GM12878 (cell line): ENCODE measurements at regions not wholly inside any gene's neighbourhood (a gene's known extent, or its start where the extent isn't known, plus 50 kb on each side); places are given as distances from the start of the nearest gene placed in this dataset.

ENCODE experiments used
- EP300 ChIP-seq, 2 experiments: fragments of 150-350 bp in 1 of 2; IDR thresholded peaks; 2 replicates each; pipeline ENCODE4 v1.6.1; 2011 to 2012; ENCODE audit warnings: low read depth in 2 of 2, low read length in 2 of 2, borderline replicate concordance in 1 of 2, improper control_type of control experiment in 1 of 2, inconsistent platforms in 1 of 2; ENCODE audit not compliant: control insufficient read depth in 1 of 2
- ESRRA ChIP-seq: IDR thresholded peaks from 2 replicates; pipeline ENCODE4 v1.6.1; 2012; ENCODE audit warnings: mild to moderate bottlenecking, low read length, improper control_type of control experiment
- EZH2 ChIP-seq: IDR thresholded peaks from 2 replicates; pipeline ENCODE4 v1.6.1; 2012; ENCODE audit warnings: low read depth, mild to moderate bottlenecking, control low read depth, inconsistent platforms, low read length, borderline replicate concordance; ENCODE audit not compliant: control insufficient read depth
- JUNB ChIP-seq: IDR thresholded peaks from 2 replicates; pipeline ENCODE4 v1.6.1; 2016; ENCODE audit warnings: antibody characterized with exemption, mild to moderate bottlenecking
- JUND ChIP-seq: IDR thresholded peaks from 2 replicates; pipeline ENCODE4 v1.6.1; 2012; ENCODE audit warnings: low read depth, mild to moderate bottlenecking, low read length, improper control_type of control experiment, moderate library complexity
- POLR2A ChIP-seq: IDR thresholded peaks from 2 replicates; pipeline ENCODE4 v1.6.1; 2011; ENCODE audit warnings: low read depth, mild to moderate bottlenecking, low read length
- POLR2AphosphoS5 ChIP-seq: IDR thresholded peaks from 2 replicates; pipeline ENCODE4 v1.6.1; 2011; ENCODE audit warnings: mild to moderate bottlenecking, low read length, inconsistent platforms

DNA sequence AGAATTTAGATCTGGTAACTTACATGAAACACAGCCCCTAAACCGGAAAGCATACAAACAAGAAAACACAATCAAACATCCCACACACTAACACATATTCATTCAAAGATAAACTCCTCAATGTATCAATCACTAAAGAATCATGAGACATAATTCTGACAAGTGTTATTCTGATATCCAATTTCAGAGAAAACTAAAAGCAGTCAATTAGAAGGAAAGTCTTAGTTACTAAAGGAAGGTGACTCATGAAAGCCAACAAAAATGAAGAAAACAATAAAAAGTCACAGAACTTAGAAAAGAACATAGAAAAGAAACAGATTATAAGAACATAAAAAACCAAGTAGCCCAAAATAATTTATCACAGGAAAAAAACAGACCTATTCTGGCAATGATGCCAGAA is 57.2 kb downstream of the ZZZ3 start:
- no peak for TF ChIP-seq POLR2AphosphoS5
- no peak for TF ChIP-seq POLR2A
- no peak for TF ChIP-seq EP300 (IDR thresholded peaks at IDR 0.05; ENCODE audit: borderline replicate concordance in 1 of 2, control insufficient read depth in 1 of 2, low read depth in 2 of 2, low read length in 2 of 2)
- TF ChIP-seq JUND, result no peak
- TF ChIP-seq JUNB, result no peak
- TF ChIP-seq EZH2, result no peak
- TF ChIP-seq ESRRA, result no peak
